HG03039 (cell line): ENCODE measurements at regions not wholly inside any gene's neighbourhood (a gene's known extent, or its start where the extent isn't known, plus 50 kb on each side); places are given as distances from the start of the nearest gene placed in this dataset.

Source experiments
- ATAC-seq: cut with Tn5 transposase; IDR thresholded peaks from one replicate; pipeline ENCODE4 v1.9.1; 2021; ENCODE audit warnings: mild to moderate bottlenecking, moderate library complexity; ENCODE audit not compliant: unreplicated experiment

DNA sequence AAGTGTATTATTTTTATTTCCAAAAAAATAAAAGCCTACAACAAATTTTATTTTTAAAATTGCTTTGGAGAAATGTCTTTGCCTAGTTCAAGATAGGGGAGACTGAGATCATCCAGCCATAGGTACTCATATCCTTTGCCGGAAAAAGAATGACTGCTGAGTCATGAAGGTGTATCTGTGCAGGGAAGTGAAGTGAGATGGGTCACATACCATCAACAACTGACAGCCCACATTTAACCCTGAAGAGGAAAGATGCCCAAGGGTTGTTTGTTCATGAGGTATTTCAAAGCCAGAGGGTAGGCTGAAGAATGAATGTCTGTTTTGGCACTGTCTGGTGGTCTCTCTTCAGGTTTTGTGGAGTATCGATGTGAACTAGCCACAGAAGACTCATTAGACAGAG is 106.7 kb upstream of the TTC29 start:
- no peak for ATAC-seq

DNA sequence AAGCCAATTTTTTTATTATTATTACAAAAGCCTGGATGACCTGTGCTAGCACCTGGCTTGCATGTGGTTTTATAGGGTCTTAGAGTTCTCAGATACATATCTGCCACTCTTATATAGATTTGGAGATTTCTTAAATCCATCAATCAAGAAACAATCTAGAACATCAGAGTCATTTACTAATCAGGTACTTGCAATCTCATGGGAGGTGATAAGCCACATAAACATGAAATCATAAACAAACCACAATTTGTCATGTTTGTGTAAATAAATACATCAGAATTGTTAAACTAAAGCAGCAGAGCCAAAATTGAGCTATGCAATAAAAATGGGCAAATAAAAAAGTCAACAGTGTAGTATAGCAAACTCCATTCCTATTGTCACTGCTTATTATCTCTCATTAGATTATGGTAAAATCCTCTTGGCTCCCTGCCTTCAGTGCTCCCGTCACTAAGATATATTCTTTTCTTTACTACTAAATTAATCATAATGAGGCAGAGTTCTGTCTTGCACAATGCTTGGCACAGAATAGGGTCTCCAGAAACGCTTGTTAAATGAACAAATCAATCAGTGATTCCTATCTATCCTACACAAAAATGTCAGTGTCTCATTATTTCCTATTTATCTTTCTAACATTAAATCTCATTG is 108.7 kb upstream of the TTC29 start:
- no peak for ATAC-seq

DNA sequence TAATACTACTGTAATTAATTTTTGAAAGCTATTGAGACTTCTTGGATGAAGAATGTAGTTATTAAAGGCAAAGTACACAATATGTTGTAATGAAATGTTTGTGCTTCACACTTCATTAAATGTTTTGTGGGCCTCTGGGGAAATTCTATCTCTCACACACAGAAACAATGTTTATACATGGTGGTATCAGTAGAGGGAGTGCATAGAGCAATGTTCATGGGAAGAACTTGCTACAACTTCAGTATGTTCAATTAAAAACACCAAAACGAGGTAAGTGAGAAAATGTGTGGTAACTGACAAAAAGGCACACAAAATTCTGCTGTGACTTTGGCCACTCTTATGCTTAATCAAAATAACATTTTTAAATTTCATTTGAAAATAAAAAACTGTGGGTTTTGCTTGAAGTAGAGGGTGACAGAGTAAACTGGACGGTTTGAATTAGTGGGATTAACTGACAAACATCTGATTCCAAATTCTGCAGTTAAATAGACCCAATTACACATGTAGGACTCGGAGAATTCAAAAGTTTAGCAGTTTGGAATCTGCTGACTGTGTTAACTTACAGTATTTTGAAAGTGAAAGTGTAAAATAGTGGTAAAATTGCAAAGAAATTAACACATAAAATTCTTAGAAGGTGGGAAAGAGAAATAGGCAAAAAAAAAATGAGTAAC is 111.4 kb upstream of the TTC29 start:
- no peak for ATAC-seq

DNA sequence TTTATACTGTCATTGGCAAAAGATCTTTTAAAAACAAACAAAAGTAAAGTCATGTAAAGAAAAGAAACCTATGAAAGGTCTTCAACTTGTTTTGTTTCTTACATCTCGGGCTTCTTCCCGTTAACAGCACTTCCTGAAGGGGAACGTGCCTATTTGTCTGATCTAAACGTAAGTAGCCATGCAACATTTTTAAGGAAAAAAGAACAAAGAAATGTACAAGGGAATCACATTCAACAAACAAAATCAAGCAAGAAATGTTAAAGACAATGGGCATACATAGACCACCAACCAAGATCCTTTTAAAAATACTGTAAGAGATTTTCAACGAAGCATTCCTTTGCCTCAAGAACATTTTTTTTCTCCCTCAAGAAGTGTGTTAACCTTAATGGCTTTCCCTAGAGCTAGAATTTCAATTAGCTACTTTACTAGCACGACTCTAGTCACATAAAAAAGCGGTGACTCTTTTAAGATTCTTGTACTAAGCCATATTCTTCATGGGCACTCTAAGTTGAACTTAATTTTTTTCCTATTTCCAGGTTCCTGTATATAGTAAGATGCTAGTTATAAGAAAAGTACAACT is 112.0 kb upstream of the TTC29 start:
- no peak for ATAC-seq

DNA sequence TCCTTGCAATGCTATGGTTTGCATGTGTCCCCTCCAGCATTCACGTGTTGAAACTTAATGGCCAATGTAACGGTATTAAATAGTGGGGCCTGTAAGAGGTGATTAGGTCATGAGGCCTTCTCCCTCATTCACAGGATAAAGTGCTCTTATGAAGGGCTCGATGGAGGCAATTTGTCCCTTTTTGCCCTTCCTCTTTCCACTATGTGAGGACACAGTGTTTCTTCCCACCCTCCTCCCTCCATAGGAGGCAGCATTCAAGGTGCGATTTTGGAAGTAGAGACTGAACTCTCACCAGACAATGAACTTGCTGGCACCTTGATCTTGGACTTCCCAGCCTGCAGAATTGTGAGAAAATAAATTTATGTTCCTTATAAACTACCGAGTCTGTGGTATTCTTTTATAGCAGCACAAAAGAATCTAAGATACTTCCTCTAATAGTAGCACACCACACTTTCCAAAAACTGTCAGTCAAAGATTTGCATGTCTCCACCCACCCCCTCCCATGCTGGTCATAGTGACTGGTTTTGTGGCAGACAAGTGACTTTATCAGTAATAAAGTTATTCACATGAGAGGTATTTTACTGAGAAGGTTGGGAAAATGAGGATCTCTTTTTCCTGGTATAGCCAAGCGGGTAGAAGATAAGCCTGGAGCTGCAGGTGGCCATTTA is 113.5 kb upstream of the TTC29 start:
- ATAC-seq: no peak

DNA sequence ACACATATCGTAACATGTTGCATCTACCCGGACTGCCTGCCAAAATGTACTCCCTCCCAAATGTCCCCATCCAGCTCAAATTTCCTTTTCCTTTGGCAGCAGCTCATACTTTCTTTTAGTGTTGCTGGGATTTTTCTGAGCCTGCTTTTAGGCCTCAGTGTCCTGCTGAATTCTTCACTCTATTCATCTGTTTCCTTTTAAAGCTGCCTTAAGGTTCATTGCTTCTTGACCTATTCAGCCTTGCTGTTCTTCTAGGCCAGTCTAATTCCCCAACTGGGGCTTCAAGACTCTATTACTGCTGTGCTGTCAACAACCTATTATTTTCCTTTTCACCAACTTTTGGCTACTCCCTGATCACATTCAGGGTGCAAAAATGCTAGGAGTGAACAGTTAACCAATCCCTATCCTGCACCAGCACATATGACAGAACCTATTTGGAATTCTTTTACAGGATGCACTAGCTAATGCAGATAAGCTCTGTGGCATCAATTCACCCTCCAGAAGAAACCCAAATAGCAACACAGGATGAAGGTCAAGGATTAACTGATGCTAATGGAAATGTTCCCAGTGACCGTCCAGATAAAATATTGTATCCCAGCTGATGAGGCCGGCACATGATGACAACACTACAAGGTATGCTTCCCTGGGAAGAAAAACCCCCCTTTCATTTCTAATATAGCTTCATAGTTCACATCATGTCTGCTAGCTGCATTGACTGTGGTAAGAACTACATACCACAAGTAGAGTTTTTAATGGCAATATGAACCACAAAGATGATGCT is 114.7 kb upstream of the TTC29 start:
- ATAC-seq: no peak

DNA sequence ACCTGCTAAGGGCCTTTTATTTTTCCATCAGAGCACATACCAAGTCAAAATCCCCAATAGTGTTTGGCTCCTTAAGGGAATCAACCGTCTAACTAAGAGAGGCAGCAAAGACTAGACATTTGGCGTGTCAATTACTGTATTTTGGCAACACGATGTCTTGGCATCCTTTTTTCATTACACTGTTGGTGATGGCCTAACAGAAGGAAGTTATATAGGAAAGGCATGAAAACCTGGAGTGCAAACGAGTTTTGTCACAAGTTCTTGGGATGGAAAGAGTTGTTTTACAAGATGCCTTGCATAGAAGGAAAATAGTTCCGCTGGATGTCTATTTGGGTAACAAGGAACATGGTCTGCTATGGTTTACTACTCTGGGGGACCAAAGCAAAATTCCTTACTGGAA is 119.2 kb upstream of the TTC29 start:
- ATAC-seq: no peak

DNA sequence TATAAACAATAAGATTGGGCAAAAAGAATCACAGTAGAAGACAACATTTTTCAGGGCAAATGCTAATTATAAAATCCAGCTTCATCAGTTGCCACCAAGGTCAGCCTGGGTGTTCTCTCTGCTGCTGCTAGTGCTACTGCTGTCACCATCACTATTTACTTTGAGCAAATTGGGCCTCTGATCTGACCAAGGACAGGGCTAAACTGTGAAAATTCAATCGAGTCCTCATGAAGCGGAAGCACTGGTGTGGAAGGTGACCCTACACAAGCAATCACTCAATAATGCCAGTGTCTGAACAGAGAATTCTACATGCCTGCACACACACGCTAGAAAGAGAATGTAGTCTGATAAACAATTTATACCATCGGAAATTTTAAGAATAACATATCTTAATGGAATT is 122.9 kb upstream of the TTC29 start:
- no peak for ATAC-seq

DNA sequence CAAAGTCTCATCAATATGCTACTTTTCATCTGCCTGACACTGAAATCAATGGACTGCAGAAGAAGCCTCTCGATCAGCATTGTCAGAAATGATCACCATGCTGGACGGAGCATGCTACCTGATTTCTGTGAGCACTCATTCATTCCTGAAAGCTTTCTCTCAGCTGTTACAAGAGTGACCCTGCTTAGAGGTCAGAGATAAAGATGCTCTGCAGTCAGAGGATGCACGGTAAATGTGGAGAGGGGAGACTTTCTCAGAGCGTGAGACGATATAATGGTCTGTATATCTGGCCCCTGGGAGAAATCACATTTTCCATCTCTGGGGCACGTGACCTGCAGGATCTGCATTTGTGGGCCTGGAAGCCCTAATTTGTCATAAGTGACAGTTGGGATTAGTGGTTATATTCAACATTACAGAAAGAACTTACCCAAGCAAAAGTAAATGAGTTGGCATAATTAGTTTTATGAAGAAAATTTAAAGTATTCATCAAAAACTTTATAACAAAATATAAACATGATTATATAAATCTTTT is 125.6 kb upstream of the TTC29 start:
- no peak for ATAC-seq

DNA sequence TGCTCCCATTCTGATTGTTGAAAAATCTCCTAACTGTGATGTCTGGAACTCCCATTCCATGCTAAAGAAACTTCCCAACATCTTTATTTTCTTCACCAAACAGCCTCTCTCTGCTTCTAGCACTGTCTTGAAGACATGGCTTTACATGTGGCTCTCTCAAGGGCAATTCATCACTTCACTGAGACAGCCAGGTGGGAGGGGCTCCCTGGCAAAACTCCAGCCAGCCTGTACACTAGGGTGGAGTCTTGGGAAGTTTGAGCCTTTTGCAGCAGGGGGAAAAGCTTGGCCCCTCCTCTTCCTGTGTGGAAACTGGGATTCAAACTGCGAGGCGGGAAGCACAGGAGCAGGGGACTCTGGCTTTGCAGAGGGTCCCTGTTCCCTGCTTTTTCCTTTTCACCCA is 130.5 kb upstream of the TTC29 start:
- no peak for ATAC-seq

DNA sequence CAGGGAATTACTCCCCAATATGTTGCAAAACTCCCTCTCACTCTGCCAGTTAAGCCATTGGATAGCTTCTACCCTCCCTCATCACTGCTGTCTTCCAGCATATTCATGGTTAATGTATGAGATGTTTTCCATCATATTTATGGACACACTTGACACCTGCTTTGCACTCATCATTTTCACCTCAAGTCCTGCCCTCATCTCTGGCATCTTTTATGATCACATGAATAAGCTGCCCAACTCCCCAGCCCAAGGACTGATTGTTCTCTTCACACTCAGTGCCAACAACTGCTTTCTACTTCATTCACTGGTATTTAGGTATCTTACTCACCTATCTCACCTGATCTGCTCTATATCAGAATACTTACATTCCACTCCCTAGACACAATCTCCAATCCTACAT is 131.1 kb upstream of the TTC29 start:
- ATAC-seq: no peak

DNA sequence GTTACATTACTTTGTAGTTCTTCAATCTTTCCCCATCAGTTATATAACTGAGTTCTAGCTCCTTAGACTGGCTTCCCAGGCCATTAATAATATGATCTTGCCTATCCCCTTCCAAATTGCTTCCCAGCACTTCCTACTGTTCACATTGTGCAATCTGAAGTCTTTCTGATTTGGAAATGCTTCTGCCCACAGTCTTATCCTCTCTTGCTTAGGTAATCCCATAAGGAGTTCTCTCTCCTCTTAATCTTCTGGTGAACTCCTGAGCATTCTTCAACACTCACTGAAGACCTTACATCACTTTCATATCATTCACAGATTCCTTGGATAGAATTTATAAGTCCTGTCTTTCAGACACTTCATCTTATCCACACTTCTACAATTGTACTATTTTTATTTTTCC is 132.7 kb upstream of the TTC29 start:
- no peak for ATAC-seq

DNA sequence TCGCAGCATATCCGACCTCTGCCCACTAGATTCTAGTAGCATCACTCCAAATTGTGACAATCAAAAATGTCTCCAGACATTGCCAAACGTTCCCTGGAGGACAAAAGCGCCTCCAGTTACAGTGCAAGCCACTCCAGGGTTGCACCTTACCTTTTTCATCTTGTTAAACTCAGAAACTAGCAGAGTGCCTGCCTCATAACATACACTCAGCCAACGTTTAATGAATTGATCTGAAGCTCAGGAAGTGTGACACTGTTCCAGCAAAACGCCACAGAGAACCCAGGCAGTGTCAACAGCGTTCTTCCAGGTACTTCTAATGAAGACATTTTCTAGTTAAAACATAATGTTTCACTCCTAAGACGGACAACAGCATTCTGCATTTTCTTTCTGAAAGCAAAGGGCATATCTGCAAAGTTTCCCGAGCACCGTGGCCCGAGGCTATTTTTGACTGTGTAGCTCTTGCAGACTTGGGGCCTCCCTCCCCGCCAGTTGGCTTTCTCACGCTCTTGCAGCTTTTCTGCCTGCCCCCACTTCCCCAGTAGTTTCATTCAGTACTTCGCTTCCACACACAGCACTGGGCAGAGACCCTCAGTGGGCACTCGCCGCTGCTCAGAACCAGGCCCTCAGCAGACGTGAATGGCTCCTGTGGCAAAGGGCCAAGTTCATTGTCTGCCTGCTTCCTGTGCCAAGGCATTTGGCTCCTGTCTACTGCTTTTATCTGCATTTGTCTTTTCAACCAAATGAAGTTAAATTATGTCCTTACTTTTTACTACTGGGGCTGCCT is 133.4 kb upstream of the TTC29 start:
- no peak for ATAC-seq

DNA sequence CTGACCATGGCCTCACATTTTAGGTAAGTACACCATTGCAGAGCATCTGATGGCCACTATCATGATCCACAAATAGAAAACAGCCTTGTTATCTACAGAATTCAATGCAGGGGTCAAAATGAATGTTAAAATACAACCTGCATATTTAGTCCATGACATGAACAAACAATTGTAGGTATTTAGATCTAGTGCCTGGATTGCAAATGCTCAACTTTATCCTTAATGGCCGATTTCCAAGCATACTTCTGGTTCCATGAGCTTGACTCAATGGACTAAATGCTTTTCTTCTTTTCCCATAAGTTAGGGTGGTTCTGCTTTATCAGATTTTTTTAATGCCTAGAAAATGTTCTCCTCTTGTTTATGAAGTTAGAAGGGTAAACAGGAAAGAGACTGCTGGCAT is 139.2 kb upstream of the TTC29 start:
- ATAC-seq: no peak

DNA sequence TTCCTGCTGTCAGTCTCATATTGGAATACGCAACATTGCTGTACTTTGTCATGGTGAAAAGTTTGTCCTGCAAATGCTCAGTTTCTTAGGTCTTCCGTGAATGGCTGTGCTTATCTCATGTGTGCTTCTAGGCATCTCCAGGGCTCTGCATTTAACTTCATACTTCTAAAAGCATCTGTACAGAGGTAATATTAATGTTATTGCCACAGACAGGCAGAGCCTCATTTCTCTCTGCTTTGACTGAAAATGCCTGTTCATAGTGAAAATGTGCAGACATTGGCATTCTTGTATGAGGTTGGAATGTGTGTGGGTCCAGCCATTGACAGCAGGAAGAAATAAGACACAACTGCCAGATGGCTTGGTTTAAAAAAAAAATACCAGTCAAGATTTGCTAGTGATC is 140.1 kb upstream of the TTC29 start:
- no peak for ATAC-seq

DNA sequence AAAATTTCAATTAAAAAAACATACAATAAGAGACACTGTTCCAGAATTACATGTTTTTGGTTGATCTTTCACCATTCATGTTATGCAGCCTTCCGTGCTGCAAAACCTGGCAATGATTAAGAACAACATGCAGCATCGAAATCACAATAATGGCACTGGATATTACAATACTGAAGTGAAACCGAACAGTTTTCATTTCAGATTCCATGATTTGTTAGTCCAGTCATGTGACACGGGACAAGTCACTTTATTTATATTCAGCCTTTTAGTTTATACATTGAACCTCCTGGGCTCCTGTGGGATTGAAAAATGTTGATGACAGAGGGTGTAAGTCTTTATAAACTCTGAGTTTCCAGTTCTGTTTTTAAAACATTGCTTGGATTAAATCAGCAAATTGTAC is 142.5 kb upstream of the TTC29 start:
- no peak for ATAC-seq

DNA sequence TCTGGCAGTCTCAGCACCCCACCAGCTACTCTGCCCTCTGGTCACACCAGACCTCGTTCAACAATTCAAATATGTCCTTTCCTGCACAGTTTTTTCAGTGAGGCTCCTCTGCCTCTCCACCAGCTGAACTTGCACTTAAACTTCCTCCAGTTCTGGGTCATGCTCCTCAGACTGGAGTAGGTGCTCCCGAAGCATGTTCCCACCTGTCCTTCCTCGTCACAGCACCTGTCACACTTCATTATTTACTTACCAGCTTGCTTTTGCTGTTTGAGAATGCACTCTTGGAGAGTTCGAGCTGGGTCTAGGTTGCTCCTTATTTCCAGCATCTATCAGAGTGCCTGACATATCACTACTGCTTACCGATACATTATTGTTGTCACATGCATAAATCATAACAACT is 144.8 kb upstream of the TTC29 start:
- ATAC-seq: no peak

DNA sequence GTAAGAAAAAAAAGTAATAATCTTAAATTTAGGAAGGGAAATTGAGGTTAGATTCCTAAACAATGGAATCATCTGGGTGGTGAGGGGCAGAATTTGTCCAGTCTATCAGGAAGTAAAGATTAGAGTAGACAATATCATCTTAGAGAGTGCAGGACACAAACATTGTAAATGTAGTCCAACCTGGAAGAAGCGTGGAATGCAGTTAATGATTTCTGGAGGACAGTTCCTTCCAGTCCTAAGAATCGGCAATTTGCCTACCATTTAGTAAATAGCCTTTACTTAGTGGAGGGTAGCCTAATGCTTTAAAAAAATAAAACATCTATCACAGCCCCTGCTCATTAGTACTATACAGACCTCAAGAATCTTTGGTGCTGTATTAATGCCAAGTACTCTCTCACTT is 147.5 kb upstream of the TTC29 start:
- no peak for ATAC-seq

DNA sequence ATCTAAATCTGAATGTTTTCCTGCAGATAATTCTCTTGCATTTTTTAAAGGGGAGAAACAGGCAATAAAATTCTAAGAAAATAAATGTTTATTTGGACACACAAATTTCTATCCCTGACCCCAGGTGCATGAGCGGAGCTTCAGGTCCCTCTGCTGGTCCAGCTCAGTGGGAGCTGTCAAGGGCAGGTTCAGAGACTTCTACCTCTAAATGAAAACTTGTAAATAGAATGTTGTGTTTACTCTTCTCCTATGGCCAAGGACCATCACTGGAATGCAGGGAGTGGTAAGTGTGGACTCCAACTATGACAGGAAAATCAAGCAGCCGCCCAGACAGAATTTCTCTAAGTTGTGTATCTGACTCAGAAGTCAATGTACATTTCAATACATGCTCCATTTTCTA is 148.6 kb upstream of the TTC29 start:
- no peak for ATAC-seq
